ENCODE measurements at regions not wholly inside any gene's neighbourhood (a gene's known extent, or its start where the extent isn't known, plus 50 kb on each side); places are given as distances from the start of the nearest gene placed in this dataset.

- no peak for TF ChIP-seq CTCF (IDR thresholded peaks at IDR 0.05; ENCODE audit: low read depth, low read length)
- in situ Hi-C loops (cut with HindIII; ENCODE audit: low sequenced_read_pairs) = no loop called here
- no peak for DNase-seq (ENCODE audit: low read depth, low spot score)
- no peak overlapping the region for H3K4me3 ChIP-seq (ENCODE audit: low read depth, low read length)
Observed at GRCh38 chr1:69485616-69486015, 82.1 kb upstream of the LRRC7 start.

DNA sequence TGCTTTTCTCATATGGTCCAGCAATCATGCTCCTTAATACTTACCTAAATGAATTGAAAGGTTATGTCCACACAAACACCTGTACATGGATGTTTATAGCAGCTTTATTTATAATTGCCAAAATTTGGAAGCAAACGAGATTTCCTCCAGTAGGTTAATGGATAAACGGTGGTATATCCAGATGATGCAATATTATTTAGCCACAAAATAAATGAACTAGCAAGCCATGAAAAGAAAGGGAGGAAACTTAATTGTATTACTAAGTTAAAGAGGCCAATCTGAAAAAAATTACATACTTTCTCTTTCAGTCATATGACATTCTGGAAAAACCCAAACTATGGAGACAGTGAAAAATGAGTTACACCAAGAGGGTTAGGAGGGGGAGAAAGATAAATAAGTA lies 76.3 kb upstream of the LRRC7 start:
- no peak for TF ChIP-seq CTCF (IDR thresholded peaks at IDR 0.05; ENCODE audit: low read depth, low read length)
- H3K4me3 ChIP-seq (ENCODE audit: low read depth, low read length) = no peak overlapping the region
- no peak for DNase-seq (ENCODE audit: low read depth, low spot score)
- in situ Hi-C loops (cut with HindIII; ENCODE audit: low sequenced_read_pairs) = no loop called here

DNA sequence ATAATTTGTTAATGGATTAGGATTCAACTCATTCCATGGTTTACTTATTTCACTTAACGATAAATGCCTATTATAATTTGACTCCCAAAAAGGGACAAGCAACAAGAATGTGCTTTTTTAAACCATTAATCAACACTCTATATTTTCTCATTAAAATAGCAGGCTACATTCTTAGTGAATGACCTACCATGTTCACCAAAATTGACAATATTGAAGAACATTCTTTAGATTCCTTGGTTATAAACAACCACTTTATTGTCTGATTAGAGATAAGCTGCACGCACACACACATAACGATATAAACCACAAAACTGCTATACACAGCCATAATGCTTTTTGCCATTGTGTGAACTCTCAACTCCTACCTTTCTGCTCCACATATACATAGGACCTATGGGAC lies 75.4 kb upstream of the LRRC7 start:
- TF ChIP-seq CTCF (IDR thresholded peaks at IDR 0.05; ENCODE audit: low read depth, low read length) = no peak
- DNase-seq (ENCODE audit: low read depth, low spot score) = peak; percentile 2
- in situ Hi-C loops (cut with HindIII; ENCODE audit: low sequenced_read_pairs) = no loop called here
- H3K4me3 ChIP-seq (ENCODE audit: low read depth, low read length) = no peak overlapping the region

DNA sequence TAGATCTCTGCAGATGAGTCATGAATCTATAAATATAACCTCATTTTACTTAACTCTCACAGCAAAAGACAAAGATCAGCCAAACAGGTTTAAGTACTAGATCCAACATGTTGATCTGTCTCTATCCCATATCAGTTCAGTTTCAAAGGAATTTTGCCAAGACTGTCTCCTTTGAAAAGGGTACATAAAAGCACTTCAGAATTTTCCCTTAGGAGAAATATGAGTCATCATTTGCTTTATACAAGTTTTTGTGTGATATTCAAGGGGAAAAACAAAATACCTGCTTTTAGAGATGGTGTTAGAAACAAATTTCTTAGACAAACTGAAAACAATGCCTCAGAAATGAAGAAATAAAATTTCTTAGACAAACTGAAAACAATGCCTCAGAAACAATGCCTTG lies 73.5 kb upstream of the LRRC7 start:
- DNase-seq (ENCODE audit: low read depth, low spot score) = peak; percentile 31
- no peak for TF ChIP-seq CTCF (IDR thresholded peaks at IDR 0.05; ENCODE audit: low read depth, low read length)
- H3K4me3 ChIP-seq (ENCODE audit: low read depth, low read length) = no peak overlapping the region
- in situ Hi-C loops (cut with HindIII; ENCODE audit: low sequenced_read_pairs) = no loop called here

DNA sequence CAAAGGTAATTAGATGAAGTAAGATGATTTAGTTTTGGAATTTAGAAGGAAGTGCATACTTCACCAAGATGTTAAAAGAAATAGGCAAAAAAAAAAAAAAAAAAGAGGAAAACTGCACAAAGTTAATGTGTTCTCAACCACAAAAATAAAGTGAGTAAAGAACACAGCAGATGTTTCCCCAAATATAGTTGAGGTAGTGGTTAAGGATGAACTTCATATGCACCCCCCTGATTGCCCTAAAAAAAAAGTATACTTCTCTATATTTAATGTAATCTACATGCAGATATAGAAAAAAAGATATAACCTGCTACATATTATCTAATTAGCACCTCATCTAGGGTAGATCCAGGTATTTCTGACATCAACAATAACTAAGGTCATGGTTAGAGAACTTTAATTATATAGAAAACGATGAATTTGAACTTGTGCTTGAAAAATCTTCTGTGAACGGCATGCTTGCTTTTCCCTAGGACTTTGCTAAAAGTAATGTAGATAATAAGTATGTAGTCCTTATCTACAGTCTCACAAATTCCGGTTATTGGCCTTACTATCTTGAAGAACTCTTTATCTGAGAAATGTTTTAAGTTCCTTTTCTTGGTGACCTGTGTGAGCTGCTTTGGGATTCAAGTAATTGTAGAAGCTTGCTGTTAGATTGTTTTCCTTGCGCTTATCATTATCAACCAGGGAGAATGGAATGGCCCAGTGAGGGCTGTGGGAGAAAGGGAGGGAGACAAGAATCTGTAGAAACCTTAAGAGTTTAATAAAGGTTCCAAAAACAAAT lies 70.1 kb upstream of the LRRC7 start:
- DNase-seq (ENCODE audit: low read depth, low spot score) = no peak
- no peak for TF ChIP-seq CTCF (IDR thresholded peaks at IDR 0.05; ENCODE audit: low read depth, low read length)
- in situ Hi-C loops (cut with HindIII; ENCODE audit: low sequenced_read_pairs) = no loop called here
- no peak overlapping the region for H3K4me3 ChIP-seq (ENCODE audit: low read depth, low read length)

DNA sequence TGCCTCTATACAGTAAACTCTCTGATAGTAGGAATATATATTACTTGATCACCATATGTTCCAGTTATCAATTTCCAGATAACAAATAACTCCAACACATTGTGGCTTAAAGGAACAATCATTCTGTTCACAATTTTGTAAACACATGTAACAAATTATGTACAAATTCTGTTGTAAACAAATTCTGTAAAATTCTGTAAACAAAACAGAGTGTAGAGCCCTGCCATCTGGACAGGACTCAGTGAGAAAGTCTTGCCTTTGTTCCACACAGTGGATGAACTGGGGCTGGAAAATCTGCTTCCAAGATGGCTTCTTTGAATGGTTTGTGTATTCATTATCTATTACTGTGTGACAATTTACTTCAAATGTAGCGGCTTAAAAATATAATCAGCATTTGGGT lies 69.0 kb upstream of the LRRC7 start:
- H3K4me3 ChIP-seq (ENCODE audit: low read depth, low read length) = no peak overlapping the region
- no peak for TF ChIP-seq CTCF (IDR thresholded peaks at IDR 0.05; ENCODE audit: low read depth, low read length)
- no peak for DNase-seq (ENCODE audit: low read depth, low spot score)
- in situ Hi-C loops (cut with HindIII; ENCODE audit: low sequenced_read_pairs) = no loop called here

All from astrocyte of the spinal cord (primary cell).